ENCODE measurements at regions not wholly inside any gene's neighbourhood (a gene's known extent, or its start where the extent isn't known, plus 50 kb on each side); places are given as distances from the start of the nearest gene placed in this dataset.
"Not testable (repeated sequence)": the region's sequence is repeated elsewhere in the genome, so short reads cannot be mapped to it uniquely, and the experiment has no call there.

DNA sequence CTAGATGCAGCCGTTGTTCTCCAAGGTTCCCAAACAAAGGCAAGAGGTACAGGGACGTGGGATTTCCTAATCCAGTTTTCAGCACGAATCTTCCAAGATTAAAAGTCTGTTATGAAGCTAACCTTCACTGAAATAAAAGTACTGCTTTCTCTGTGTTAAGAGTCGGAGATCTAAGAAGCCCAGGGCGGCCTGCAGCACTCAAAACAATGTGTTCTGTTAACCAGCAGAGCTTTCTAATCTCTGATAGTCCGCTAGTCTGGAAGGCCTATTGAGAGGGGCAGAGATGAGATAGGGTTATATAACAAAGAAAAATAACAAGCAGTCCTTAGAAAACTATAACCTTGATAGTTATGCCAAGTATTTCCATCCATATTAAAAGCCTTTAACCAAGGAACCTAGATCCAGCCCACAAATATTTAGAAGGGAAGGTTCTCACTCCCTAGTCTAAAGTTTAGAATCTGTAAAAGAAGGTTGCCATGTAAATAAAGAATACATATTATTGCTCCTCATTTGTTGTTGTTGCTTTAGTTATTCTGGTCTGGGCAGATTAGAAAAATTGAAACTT is 106.3 kb upstream of the SVIL start:
- no peak for DNase-seq

DNA sequence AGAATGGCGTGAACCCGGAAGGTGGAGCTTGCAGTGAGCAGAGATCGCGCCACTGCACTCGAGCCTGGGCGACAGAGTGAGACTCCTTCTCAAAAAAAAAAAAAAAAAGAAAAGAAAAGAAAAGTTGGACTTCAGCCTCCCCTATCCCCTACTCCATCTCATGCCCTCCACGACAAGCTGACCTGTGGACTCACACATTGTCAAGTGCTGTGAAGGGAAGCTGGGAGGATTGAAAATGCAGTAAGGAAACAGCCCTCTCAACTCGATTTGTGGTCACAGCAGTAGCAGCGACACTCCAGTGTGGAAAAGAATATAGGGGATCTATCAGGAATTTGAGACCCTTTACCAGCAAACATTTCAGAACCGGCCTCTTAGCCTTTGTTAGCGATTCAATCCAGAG is 103.6 kb upstream of the SVIL start:
- DNase-seq, result no peak

DNA sequence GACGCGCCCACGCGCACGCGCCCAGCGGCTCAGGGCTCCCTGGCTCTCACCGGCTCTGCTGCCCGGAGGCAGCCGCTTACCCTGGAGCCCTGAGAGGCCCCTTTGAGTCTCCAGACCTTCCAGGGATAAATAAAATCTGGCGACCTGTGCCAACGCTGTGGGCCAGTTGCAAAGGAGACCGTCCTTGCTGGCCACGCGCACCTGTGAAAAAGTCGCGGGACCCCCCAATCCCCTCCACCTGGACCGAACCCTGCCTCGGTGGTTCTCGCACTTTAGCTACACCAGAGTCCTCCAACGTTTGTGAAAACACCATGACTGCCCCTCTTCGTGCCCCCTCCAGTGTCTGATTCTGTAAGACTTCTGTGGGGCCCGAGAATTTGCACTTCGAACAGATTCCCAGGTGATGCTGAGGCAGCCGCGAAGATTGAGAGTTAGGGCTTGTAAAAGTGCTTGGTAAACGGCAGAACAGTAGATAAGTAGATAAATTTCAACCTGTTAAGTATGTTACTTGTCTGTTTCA is 102.4 kb upstream of the SVIL start:
- no peak for DNase-seq

DNA sequence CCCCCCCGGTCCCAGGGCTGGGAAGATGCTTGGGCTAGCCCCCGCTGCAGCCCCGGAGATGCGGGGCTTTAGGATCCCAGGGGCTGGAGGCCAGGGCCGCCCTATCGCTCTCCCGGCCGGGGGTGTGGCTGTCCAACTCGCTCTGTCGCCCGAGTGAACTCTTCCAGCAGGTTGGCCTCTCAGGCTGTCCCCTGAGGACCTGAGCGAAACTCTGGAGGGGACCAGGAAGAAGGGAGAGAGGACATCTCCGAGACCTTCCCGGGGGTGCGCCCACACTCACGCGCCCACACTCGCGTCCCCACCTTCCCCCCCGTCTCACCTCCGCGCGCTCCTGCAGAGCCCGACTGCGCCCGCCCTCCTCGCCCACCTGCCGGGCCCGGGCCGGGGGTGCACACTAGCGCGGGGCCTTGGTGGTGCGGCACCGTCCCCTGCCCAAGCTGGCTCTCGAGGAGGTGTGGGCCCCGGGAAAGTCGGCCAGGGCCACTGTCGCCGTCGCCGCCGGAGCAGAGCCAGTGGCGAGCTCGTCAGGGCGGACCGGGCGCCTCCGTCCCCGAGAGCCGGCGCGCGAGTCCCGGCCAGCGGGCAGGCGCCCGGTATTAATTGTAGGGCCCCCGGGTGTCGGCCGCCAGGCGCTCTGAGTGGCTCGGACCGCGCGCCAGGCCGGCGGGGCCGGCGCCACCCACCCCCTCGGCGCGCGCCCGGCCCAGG is 101.7 kb upstream of the SVIL start:
- DNase-seq, result peak in 1 of 2 experiments; percentile 19

DNA sequence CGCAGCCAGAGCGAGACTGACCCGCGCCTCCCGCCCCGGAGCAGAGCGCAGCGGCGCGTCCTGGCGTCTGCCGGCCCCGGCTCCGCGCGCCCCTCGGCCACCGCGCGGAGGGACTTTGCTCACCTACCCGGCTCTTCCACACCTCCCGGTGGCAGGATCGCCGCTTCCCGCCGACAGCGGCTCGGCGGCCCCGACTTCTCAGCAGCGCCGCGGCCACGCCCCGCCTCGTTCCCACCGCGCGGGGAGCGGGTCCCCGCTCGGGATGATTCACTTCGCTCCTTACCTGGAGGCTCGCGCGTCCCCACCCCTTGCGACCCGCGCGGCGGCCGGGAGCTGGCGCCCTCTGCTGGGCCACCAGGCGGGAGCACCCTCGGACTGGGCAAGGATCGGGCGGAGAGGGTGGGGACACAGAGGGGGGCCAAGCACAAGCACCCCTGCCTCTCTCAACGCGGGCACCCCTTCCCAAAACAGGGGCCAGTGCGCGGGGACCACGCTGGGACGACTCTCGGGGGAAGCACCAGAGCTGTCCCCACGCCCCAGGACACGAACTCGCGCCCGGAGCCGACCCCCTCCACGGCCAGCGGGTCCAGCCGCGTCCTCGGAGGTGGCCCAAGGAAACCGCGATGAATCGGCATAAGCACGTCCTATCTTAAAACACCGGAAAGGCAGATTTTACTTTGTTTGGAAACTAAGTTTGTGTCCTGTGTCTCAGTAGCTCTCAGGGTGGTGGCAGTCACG is 101.0 kb upstream of the SVIL start:
- DNase-seq, result peak; percentile 65 to 68

DNA sequence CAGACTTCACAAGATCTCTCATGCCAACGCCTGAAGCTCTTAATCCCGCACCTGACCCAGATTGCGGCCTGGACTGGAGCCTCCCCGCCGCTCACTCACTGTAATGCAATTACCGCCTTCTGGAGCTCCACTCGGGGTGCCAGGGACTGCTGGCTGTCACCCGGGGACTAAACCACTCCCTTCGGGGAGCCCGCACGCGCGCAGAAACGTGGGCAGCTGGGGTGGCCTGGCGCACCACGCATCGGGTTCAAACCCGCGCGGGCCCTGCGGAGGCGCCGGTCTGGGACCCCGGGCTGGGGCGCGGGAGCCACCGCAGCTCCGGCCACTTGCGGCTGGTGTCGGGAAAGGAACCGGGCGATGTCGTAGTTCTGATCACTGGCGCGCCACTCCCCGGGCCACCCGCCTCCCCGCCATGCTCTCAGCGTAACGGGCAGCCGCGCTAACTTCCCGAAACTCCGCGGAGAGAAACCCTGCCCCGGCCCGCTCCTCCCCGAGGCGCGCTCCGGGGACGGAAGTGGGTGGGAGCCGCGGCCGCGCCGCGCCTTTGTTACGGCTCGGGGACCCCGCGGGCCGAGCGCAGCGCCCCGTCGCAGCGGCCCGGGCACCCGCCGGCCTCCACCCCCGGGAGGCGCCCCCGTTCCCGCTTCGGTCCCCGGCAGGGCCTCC is 100.3 kb upstream of the SVIL start:
- peak; percentile 38 to 56 for DNase-seq

DNA sequence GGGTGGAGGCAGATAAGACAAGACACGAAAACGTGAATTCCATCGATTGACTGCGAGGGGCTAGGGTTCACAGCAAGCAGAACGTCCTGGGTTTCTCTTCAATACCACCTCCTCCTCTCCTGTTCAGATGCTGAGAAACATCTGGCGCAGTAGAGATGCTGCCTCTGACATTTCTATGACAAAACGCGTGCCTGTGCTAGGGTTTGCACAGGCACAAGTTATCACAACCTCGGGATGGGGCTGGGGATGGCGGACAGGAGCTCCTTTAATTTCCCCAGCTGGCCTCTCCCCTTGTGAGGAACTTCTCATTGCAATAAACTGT is 99.8 kb upstream of the SVIL start:
- no peak for DNase-seq

DNA sequence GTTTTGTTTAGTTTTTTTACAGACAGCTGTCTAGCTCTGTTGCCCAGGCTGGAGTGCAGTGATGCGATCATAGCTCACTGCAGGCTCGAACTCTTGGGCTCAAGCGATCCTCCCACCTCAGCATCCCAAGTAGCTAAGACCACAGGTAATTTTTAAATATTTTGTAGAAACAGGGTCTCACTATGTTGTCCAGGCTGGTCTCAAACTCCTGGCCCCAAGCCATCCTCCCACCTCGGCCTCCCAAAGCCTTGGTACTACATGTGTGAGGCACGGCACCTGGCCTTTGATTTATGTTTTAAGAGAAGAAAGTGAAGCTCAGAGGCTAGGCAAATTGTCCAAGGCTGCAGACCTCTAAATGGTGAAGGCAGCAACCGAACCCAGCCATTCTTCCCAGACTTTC is 98.6 kb upstream of the SVIL start:
- DNase-seq, result no peak

DNA sequence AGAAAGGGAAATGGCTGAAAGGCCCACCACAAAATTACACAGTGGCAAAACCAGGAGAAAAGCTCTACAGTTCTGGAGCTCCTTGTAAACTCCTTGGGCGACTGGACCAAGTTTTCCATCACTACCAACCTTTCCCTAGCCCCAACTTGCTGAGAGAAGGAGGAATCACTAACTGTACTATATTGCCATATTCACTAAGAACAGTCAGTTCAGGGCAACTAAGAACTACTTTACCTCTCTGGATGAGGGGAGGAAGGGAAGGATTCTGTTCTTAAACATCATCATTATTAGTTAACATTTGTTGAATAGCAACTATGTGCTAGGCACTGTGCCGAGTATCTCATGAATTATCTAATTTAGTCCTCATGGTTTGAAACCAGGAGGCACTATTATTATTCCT is 98.1 kb upstream of the SVIL start:
- no peak for DNase-seq

DNA sequence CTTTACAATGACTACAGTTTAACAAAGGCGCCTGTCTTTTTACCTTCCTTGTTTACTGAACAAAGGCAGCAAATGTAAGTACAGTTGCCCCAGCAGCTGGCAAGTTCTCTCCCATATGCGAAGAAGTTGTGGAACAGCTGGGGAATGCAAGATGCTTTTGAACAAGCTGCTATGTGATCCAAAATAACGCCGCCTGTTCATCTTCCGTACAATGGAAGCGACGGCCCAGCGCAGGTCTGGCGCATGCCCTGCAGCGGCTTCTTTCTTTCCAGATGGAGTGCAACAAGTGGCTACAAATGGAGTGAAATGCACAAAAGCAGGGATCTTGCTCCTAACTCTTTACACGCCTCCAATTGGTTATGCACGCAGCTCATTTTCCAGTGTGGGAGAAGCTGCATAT is 97.0 kb upstream of the SVIL start:
- no peak for DNase-seq

DNA sequence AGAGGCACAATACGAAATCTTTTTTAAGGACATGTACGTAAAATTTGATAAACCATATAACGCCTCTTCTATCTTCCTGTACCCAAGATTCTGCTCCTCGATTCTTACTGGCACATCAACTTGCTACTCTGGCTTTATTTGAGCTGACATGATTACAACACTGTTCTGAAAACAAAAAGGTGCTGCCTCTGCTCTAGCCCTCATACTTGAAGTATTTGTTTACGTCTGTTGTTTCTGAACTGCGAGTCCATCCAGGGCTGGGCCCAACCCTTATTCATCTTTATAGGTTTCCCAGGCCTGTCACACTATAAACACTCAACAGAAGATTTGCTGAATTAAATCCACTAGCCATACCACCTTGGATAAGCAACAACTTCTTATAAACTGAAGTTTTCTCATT is 96.2 kb upstream of the SVIL start:
- DNase-seq, result no peak

DNA sequence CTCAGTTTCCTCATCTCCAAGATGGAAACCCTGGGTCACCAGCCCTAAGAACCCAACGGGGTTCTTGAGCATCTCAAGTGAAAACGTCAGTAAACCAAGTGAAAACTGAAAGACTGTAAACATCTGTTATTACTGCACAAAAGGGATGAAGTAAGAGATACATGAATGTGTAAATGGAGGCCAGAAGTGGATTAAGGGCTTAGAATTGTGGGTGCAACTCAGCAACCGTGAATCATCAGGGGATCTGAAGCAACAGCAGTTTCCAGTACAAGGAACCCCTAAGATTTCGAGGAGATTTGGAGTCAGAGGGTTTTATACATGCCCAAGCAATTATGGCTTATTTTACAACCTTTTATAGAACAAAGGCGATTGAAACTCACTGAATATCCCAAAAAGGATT is 95.7 kb upstream of the SVIL start:
- no peak for DNase-seq

DNA sequence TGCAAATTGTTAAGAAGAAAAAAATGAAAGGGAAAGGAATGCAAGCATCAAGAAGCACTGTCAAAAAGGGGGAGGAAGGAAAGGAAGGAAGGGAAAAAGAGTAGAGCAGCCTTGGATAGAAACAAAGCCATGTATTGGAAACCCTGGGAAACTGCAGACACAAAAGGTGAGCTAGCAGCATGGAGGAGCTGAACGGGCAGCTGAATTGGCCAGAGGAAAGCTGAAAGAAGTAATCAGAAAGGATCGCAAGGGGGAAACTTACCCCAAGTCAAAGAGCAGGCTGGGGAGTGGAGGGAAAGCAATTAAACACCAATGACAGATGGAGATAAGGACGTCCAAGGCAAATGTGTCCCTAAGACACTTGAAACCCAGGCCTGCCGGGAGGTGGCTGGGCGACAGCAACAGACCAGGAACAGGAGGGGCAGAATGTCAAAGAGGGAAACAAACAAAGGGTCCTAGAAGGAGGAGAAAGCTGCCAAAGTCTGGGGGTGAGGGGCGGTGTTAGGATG is 93.8 kb upstream of the SVIL start:
- DNase-seq, result no peak

DNA sequence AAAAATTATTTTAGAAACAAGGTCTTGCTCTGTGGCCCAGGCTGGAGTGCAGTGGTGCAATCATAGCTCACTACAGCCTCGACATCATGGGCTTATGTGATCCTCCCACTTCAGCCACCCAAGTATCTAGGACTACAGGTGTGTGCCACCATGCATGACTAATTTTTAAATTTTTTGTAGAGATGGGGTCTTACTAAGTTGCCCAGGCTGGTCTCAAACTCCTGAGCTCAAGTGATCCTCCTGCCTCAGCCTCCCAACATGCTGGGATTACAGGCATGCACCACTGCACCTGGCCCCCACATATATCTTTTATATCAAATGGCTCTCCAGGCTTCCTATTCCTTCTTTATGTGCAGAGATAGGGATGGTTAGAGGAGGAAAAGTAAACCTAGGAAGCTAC is 91.2 kb upstream of the SVIL start:
- DNase-seq, result not testable (repeated sequence)

DNA sequence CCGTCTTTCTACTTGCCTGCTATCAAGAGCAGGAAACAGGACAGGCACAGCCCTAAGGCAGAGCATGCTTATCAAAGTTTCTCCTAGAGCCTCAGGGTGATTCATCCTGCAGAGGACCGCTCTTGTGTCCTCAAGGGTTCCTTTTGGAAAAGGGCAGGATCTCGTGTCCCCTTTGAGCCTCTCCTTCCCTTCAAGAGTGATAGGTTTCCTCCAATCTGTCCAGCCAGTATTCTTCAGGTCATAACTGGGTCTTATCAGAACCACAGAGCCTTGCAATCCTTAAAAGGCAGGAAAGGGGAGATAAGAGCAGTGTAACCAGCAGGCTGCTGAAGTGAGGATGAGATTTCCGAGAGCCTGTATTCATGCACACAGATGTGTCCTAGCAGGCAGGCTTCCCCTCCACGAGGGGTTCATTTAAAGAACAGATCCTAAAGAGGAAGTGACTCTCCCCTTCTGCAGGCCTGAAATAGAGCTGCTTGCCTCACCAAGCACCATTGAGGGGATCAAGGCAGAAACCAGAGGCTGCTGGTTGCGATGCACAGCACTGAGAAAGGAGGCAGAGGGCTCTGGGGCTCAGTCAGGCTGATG is 90.5 kb upstream of the SVIL start:
- DNase-seq, result peak; percentile 11 to 22

DNA sequence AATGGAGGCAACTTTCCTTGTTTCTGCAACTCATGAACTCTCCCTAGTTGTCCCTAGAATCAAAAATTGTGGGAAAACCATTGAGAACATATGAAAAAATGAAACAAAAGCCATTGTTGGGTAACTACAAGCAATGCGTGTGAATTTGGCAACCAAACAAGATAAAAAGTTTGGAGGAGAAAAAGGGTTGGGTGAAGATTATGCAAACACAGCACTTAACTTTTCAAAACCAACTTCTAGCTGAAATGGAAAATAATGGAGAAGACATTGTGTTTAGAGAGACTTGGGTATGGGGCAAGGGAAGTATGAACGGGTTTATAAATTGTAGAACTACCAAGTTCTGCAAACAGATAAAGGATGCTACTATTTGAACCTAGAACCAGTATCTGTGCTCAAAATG is 89.0 kb upstream of the SVIL start:
- no peak for DNase-seq

DNA sequence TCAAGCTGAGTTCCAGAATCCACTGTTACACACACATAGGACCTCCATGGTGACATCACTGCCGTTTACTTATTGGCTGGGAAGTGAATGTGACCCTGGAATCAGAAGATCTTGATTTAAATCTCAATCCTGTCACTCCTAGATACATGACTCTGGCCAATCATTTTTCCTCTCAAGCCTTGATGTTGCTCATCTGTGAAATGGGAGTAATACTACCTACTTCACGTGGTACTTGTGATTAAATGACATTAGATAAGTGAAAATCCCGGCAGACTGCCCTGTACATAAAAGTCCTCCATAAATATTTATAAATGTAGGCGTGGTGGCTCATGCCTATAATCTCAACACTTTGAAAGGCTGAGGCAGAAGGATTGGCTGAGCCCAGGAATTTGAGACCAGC is 88.0 kb upstream of the SVIL start:
- DNase-seq, result no peak

DNA sequence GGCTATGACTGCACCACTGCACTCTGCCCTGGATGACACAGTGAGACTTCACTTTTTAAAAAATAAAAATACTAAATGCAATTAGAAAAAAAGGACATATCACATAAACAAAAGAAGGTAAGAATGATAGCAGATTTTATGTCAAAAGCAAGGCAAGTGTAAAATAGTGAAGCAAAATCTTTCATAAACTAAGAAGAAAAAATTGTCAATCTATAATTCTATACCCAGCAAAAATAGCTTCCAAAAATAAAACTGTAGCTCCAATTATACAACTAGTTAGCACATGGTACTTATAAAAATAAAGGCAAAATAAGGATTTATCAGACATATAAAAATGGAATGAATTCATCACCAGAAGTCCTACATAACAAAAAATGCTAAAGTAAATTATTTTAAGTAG is 85.4 kb upstream of the SVIL start:
- no peak for DNase-seq

DNA sequence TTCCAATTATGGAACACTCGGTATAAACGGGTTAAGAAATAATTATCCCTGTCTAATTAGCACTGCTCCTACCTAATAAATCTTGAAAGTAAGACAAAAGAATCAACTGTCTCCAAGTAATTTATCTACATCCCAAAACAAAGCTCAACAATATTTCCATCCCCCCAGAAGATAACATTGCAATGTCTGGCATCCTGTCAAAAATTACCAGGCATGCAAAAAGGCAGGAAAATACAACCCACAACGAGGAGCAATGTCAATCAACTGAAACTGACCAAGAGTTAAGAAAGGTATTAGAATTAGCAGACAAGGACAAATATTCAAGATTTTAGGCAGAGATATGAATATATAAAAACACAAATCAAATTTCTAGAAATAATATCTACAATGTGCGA is 84.5 kb upstream of the SVIL start:
- no peak for DNase-seq

DNA sequence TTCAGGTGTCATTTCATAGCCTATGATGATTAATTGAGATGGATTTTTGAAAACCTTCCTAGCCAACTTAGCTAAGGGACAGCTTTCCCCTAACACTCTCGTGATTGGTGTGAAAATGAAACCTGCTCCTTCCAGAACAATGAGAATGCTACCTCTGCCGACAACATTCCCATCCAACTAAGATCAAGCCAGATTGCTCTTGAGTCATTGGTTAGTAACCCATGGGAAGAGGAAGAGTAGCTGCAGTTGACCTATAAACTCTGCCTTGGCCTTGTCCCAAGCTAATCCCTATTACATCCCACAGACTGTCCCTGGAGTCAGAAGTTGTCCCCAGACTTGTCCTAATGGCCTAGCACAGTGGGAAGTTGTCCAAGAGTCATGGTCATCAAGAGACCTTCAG is 80.5 kb upstream of the SVIL start:
- no peak for DNase-seq

DNA sequence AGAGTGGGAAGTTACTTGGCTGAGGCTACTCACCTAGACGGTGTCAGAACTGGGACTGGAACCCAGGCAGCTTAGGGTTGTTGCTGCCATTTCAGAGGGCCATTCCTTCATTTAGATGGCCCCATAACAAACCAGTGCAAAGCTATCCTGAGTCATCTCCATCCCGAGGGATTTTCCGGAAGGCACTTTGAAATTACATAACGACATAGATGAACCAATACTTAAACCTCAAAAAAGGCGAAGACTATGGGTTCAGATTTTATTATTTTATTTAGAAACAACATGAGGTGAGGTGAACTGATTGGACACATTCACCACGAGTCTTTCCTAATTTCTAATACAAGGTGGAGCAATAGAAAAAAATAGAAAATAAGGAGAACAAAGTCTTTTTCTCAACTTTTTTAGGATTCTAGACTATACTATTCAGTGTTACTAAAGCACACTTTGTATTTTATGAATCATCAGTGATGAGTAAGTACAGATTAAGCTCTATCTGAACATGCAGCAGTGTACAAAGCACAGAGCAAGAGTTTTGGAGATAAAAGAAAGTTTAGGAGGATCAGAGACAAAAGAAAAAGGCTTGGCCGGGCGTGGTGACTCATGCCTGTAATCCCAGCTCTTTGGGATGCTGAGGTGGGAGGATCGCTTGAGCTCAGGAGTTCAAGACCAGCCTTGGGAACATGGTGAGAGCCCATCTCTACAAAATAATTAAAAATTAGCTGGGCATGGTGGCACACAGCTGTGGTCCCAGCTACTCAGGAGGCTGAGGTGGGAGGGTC is 79.5 kb upstream of the SVIL start:
- no peak for DNase-seq

DNA sequence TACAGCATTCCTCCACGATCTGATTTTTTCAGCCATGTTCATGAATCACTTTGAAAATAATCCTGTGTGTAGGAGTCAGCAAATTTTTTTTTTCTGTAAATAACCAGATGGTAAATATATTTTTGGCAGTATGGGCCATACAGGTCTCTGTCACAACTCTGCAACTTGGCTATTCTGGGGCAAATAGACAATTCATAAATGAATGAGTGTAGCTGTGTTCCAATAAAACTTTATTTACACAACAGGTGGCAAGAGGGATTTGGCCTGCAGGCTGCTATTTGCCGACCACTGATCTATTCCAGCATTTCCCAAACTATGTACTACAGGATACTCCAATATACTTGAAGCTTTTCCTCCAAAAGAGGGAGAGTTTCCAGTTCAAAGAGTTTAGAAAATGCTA is 78.7 kb upstream of the SVIL start:
- DNase-seq, result no peak

Data from AML-193 (cell line).